OCI-LY3 (cell line): ENCODE measurements at regions not wholly inside any gene's neighbourhood (a gene's known extent, or its start where the extent isn't known, plus 50 kb on each side); places are given as distances from the start of the nearest gene placed in this dataset.

Source experiments
- H2AFZ ChIP-seq: fragments of 200-600, 300-600 bp; shearing (Covaris generic); 2 replicates; pipeline ENCODE4 v1.6.0; 2014; ENCODE audit warnings: antibody characterized with exemption, low read depth, low read length
- H3K27ac ChIP-seq: fragments of 200-600, 300-600 bp; sonication (generic); 2 replicates; pipeline ENCODE4 v1.5.1; 2014; ENCODE audit warnings: mild to moderate bottlenecking, low read length, moderate library complexity, mixed read lengths
- H3K27me3 ChIP-seq: fragments of 200-600, 300-600 bp; sonication (generic); 2 replicates; pipeline ENCODE4 v1.6.1; 2014; ENCODE audit warnings: low read depth, low read length, mixed read lengths
- H3K36me3 ChIP-seq: fragments of 200-600, 300-600 bp; sonication (generic); replicated peaks from 2 replicates; pipeline ENCODE3; 2014; ENCODE audit warnings: low read depth, low read length, mixed read lengths
- H3K4me1 ChIP-seq: fragments of 300-600, 200-600 bp; sonication (generic); 2 replicates; pipeline ENCODE4 v1.6.1; 2014; ENCODE audit warnings: low read length, mixed read lengths
- H3K4me2 ChIP-seq: fragments of 200-600, 300-600 bp; sonication (generic); 2 replicates; pipeline ENCODE4 v1.6.1; 2014; ENCODE audit warnings: low read length, mixed read lengths
- H3K4me3 ChIP-seq: fragments of 300-600, 200-600 bp; sonication (generic); 2 replicates; pipeline ENCODE4 v1.5.1; 2014; ENCODE audit warnings: antibody characterized with exemption, mild to moderate bottlenecking, low read length, moderate library complexity
- H3K79me2 ChIP-seq: fragments of 300-600, 200-600 bp; shearing (Covaris generic); 2 replicates; pipeline ENCODE4 v1.6.1; 2014; ENCODE audit warnings: mild to moderate bottlenecking, low read length, mixed read lengths
- H3K9ac ChIP-seq: fragments of 300-600, 200-600 bp; shearing (Covaris generic); 2 replicates; pipeline ENCODE4 v1.6.0; 2014; ENCODE audit warnings: mild to moderate bottlenecking, low read length, moderate library complexity
- H3K9me3 ChIP-seq: fragments of 200-600, 300-600 bp; shearing (Covaris generic); 2 replicates; pipeline ENCODE4 v1.6.1; 2014; ENCODE audit warnings: low read length, mixed read lengths; ENCODE audit not compliant: insufficient read depth
- H4K20me1 ChIP-seq: fragments of 200-600, 300-600 bp; sonication (generic); 2 replicates; pipeline ENCODE4 v1.6.1; 2016; ENCODE audit warnings: low read length, mixed read lengths; ENCODE audit not compliant: insufficient read depth
- EZH2phosphoT487 ChIP-seq: fragments of 200-600 bp; shearing (Covaris generic); IDR thresholded peaks from 2 replicates; pipeline ENCODE4 v1.6.1; 2018; ENCODE audit warnings: antibody characterized with exemption, mixed run types, low read depth
- TF ChIP-seq, protein P1 (sequence below): fragments of 200-600, 300-600 bp; sonication (generic); IDR thresholded peaks from 2 replicates; pipeline ENCODE4 v1.5.1; 2014; ENCODE audit warnings: antibody characterized with exemption, low read length, low read depth

- TF ChIP-seq EZH2phosphoT487 = no peak
- Histone ChIP-seq H3K27ac (no peak overlapping the region), H3K36me3 (no peaks in the 10 kb centered on the region), H4K20me1 (no peaks in the 10 kb centered on the region), H3K4me1 (no peaks in the 10 kb centered on the region), H3K4me2 (no peak overlapping the region), H3K4me3 (no peak overlapping the region), H3K9ac (no peak overlapping the region), H2AFZ (no peak overlapping the region), H3K27me3 (no peaks in the 10 kb centered on the region), H3K79me2 (no peaks in the 10 kb centered on the region), H3K9me3 (no peaks in the 10 kb centered on the region)
Observed at GRCh38 chr1:29749024-29749945, 513.0 kb downstream of the PTPRU start.

GRCh38 chr1:29747196-29747595 lies 510.9 kb downstream of the PTPRU start:
- Histone ChIP-seq H3K9ac (no peak overlapping the region), H3K4me1 (no peaks in the 10 kb centered on the region), H2AFZ (no peak overlapping the region), H3K27ac (no peak overlapping the region), H4K20me1 (no peaks in the 10 kb centered on the region), H3K36me3 (no peaks in the 10 kb centered on the region), H3K79me2 (no peaks in the 10 kb centered on the region), H3K27me3 (no peaks in the 10 kb centered on the region), H3K9me3 (no peaks in the 10 kb centered on the region), H3K4me2 (no peak overlapping the region), H3K4me3 (no peak overlapping the region)
- TF ChIP-seq, protein P1, sequence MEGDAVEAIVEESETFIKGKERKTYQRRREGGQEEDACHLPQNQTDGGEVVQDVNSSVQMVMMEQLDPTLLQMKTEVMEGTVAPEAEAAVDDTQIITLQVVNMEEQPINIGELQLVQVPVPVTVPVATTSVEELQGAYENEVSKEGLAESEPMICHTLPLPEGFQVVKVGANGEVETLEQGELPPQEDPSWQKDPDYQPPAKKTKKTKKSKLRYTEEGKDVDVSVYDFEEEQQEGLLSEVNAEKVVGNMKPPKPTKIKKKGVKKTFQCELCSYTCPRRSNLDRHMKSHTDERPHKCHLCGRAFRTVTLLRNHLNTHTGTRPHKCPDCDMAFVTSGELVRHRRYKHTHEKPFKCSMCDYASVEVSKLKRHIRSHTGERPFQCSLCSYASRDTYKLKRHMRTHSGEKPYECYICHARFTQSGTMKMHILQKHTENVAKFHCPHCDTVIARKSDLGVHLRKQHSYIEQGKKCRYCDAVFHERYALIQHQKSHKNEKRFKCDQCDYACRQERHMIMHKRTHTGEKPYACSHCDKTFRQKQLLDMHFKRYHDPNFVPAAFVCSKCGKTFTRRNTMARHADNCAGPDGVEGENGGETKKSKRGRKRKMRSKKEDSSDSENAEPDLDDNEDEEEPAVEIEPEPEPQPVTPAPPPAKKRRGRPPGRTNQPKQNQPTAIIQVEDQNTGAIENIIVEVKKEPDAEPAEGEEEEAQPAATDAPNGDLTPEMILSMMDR = no peak
- TF ChIP-seq EZH2phosphoT487 = no peak

DNA sequence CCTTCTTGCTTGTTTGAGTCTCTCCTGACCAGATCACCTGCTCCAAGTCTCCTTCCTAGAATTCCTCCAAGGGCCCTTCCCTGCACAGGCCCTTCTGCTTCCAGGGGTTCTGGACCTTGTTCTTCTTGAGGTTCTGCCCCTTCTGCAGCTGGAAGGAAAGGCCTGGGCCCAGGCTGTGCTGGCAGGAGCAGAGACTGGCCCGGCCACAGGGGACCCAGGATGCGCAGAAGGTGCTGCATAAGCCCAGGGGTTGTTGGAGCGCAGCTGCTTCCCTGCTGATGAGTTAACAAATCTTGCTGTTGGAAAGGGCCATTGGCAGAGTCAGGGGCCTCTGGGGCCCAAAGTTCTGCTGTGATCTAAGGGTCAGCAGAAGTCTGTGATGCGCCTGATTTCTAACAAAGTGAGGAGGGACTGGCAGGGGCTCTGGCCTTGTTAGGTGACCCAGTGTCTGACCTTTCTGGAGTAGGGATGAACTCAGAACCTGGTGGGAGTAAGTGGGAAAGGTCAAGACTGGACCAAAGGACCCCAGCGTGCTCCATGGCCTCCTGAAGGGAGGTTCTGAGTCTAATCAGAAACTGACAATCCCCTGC lies 509.8 kb downstream of the PTPRU start:
- Histone ChIP-seq H3K36me3 (no peaks in the 10 kb centered on the region), H2AFZ (no peak overlapping the region), H3K4me2 (no peak overlapping the region), H3K4me1 (no peaks in the 10 kb centered on the region), H4K20me1 (no peaks in the 10 kb centered on the region), H3K27ac (no peak overlapping the region), H3K27me3 (no peaks in the 10 kb centered on the region), H3K9me3 (no peaks in the 10 kb centered on the region), H3K79me2 (no peaks in the 10 kb centered on the region), H3K9ac (no peak overlapping the region), H3K4me3 (no peak overlapping the region)
- TF ChIP-seq EZH2phosphoT487 = no peak
- TF ChIP-seq, protein P1 = no peak

DNA sequence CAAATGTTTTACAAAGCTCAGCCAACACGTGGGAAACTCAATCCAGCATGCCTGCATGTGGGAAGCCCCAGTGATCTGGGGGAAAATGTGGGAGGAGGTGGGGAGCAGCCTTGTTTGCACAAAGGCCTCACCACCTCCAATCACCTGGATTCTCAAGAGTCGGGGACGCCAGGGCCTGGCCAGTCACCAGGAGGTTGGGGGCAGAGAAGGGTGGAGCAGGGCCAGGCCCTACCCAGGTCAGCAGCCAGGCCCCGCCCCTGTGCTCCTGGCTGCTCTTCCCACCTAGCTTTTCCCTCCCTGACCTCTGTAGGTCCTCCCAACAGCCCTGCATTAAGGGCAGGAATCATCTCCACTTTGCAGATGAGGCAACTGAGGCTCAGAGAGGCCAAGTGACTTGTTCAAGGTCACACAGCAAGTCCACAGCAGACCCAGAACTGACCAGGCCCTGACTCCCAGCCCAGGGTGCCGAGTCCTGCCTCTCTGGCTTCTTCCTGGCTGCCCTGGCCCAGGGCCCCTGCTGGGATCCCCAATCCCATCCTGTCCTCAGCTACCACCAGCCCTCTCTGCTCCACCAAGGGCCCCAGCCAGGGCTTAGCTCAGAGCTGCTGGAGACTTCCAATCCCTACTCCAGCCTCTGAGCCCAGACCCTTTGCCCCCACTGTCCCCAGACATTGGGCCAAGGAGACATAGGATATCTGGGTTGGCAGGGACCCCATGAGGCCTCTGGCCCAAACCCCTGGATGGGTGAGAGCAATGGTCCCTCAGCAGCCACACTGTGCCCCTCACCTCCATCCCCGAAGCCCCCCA lies 508.6 kb downstream of the PTPRU start:
- no peaks in the 10 kb centered on the region for H3K27me3 ChIP-seq
- TF ChIP-seq, protein P1 = no peak
- no peak for TF ChIP-seq EZH2phosphoT487

More for the DNA sequence above, 508.6 kb downstream of the PTPRU start:
- Histone ChIP-seq H3K4me3 (no peak overlapping the region), H3K36me3 (no peaks in the 10 kb centered on the region), H3K4me2 (no peak overlapping the region), H3K9ac (no peak overlapping the region), H3K79me2 (no peaks in the 10 kb centered on the region), H2AFZ (no peak overlapping the region), H3K4me1 (no peaks in the 10 kb centered on the region), H3K27ac (no peak overlapping the region), H3K9me3 (no peaks in the 10 kb centered on the region), H4K20me1 (no peaks in the 10 kb centered on the region)
